Astrocyte of the spinal cord (primary cell): ENCODE measurements at regions not wholly inside any gene's neighbourhood (a gene's known extent, or its start where the extent isn't known, plus 50 kb on each side); places are given as distances from the start of the nearest gene placed in this dataset.

Experiments used
- DNase-seq: peaks from one replicate; pipeline ENCODE4 v3.0.0; 2011; ENCODE audit warnings: low read depth, low spot score
- H3K4me3 ChIP-seq: 2 replicates; pipeline ENCODE4 v1.5.1; 2011; ENCODE audit warnings: low read depth, mild to moderate bottlenecking, low read length, moderate library complexity
- CTCF ChIP-seq: IDR thresholded peaks from 2 replicates; pipeline ENCODE4 v1.5.1; 2012; ENCODE audit warnings: low read depth, mild to moderate bottlenecking, low read length, inconsistent platforms
- in situ Hi-C: cut with HindIII; loops from 2 replicates; pipeline ENCODE4 v1.10.0; 2017; ENCODE audit warnings: low sequenced_read_pairs

DNA sequence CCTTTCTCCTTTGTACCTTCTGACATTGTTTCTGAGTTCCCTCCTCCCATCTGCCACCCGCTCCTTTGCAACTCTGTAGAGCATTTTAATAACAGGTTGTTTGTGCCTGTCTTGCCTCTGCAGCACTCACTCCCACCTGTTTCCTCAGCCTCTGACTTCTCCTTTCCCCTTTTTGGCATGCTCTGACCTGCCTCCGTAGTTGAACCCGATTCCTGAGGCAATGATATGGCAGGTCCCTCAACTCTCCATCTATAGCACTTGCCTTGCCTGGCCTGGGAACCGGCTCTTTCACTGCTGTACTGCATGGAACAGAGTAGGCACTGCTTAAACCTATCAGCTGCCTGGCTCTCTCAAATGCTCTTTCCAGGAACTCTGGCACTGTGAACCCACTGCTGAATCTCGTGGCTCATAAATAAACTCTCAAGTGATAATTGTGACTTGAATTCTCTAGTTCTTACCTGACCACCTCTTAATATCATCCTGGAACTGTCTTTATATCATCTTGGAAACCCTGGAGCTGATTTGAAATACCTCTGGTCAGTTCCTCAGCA, 50.3 kb downstream of the UTRN start:
- DNase-seq: no peak
- in situ Hi-C loops: no loop called here
- TF ChIP-seq CTCF: no peak
- no peak overlapping the region for H3K4me3 ChIP-seq

GRCh38 chr6:144335914-144336313, 50.8 kb downstream of the UTRN start:
- DNase-seq: no peak
- H3K4me3 ChIP-seq: no peak overlapping the region
- no peak for TF ChIP-seq CTCF
- in situ Hi-C loops: no loop called here

DNA sequence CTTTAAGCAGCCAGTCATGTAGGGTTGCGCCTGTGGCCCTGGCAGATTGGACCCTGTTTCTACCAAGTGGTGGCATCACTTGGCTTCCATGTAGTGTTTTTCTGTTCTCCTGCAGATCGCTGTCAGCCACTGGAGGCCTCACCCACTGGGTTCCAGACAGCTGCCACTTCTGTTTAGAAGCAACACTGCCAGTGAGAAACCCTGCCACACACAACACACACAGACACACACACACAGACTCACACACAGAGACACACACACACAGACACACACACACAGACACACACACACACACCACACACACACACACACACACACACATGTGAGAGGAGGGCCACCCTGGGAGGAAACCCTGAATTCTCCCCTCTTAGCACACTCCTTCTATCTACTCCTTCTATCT, 51.8 kb downstream of the UTRN start:
- no peak for DNase-seq
- TF ChIP-seq CTCF: no peak
- in situ Hi-C loops: no loop called here

DNA sequence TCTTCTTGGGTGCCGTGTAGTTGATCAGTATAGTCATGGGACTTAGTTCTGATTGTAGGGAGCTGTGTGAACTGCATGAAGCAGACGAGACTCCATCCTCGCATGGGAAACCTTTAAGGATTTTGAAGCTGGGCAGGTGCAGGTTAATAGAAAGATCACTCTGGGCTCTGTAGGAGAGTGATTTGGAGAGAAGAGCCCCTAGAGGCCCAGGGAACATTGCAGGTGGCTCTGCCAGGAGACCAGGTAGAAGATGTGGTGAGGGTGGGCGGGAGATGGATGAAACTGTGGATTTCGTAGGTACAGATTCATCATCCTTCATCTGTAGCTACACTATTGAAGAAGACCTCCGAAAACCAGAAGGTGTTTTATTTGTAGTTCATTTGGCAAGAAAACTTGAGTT, 53.3 kb downstream of the UTRN start:
- no peak overlapping the region for H3K4me3 ChIP-seq
- in situ Hi-C loops: no loop called here
- no peak for TF ChIP-seq CTCF
- DNase-seq: no peak

More for the DNA sequence above, 51.8 kb downstream of the UTRN start:
- no peak overlapping the region for H3K4me3 ChIP-seq

DNA sequence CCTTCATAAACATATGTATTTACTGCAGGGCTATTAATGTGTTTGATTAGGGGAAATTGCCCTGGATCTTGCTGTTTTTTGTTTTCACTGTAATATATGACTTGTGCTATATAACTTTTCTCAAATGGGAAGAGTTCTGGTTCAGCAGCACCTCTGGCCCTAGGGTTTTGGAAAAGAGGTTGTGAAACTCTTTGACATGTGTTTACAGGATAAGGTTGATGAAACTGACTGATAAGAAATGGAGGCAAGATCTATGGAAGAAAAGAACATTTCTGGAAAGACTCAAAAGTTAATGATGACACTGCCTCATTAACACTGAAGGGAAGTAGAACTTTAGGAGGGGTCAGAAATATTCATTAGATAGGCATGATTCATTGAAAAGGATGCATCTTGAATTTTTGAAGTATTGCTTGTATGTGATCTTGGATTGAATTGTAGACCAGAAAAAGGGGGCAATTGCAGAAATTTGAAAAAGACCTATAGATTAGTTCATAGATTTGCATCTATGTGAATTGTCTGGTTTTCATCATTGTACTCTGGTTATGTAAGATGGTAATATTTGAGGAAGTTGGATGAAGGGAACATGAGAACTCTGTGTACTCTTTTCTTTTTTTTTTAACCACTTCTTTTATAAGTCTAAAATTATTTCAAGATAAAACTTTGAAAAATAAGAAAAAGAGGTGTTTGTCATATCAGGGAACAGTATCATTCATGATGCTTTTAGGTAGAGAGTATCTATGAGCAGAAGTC, 54.0 kb downstream of the UTRN start:
- no peak for TF ChIP-seq CTCF
- H3K4me3 ChIP-seq: no peak overlapping the region
- no peak for DNase-seq
- in situ Hi-C loops: no loop called here

GRCh38 chr6:144339859-144340452, 54.8 kb downstream of the UTRN start:
- no peak for DNase-seq
- in situ Hi-C loops: no loop called here
- no peak for TF ChIP-seq CTCF
- H3K4me3 ChIP-seq: no peak overlapping the region
